GM18502 (cell line): ENCODE measurements at regions not wholly inside any gene's neighbourhood (a gene's known extent, or its start where the extent isn't known, plus 50 kb on each side); places are given as distances from the start of the nearest gene placed in this dataset.

ENCODE experiments used
- ATAC-seq: cut with Tn5 transposase; IDR thresholded peaks from one replicate; pipeline ENCODE4 v1.9.1; 2021; ENCODE audit warnings: mild to moderate bottlenecking; ENCODE audit not compliant: unreplicated experiment, poor library complexity

DNA sequence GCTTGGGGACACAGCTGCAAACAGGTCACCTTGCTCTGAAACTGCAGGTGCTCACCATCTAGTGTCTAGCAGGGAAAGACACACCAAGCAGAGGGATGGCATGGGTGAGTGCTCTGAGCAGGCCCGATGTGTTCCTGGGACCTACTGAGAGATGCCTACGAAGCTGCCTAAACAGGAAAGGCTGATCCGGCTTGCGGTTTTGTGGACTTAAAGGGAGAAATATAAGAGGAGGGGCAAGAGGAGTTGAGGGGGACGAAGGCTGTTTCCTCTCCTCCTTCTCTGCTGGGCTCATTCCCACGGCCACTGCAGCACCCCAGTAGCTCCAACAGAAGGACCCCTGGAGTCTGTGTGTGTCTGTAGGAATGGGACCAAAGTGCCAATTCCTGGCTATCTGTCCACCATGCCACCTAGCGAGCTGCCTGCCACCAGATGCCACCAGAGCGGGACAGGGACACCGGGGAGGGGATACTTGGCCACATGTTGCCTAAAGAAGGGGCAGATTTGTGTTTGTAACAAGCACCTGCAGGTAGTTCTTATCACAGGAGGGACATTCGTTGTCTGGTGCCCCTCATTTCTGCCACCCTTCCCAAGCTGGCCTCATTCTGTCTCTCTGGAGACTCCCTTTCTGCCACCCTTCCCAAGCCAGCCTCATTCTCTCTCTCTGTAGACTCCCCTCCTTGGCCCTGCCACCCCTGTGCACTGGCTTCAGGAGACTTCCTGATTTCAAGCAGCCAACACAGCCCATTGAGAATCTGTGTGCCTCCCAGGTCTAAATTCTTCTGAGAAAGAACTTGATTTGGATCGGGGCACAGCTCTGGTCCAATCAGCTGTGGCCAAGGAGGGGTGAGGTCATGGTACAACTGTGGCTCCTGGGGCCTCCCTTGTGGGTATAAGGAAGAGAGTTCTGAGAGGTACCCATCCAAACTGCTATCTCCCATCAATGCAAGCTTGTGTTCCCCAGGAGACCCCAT, 221.8 kb downstream of the ANKRD60 start:
- no peak for ATAC-seq

DNA sequence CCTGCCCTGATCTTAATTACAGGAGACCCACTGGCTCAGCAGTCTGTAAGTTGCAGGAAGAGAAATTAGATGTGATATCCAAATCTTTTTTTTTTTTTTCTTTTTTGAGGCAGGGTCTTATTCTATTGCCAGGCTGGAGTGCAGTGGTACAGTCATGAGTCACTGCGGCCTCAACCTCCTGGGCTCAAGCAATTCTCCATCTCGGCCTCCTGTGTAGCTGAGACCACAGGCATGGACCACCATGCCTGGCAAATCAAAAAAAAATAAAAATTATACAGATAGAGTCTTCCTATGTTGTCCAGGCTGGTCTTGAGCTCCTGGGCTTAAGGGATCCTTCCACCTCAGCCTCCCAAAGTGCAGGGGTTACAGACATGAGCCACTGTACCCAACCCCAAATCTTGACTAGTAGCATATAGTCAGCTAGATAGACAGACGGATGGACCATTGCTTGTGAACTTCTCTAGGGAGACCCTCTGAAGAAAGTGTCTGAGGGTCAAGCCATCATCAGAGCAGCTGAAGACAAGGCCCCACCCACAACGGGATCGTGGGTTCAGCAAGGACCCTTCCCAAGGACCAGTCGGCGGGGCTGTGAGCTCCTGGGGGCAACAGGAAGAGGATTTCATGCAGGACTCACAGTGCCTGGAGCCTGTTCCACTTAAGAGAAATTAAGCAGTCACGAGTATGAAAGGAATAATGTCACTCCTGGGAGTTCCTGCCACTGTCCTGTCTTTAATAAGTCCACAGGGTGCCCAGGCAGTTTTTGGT, 222.7 kb downstream of the ANKRD60 start:
- ATAC-seq: no peak

DNA sequence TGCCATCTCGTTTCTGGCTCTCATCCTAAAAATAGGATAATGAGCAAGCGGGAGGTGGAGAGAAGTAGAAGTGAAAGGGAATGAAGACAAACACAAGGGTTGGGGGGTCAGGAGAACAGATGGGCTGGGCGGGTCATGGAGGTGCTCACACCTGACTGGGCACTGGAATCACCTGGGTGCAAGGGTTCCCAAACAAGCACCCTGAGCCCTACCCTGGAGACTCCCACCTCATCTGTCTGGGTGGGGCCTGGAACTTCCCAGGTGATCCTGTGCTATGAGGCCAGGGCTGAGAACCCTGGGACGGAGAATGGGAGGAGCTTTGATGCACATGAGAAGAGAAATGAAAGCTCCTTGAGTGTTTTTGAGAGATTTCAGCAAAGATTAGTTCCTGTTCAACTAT, 223.6 kb downstream of the ANKRD60 start:
- no peak for ATAC-seq

DNA sequence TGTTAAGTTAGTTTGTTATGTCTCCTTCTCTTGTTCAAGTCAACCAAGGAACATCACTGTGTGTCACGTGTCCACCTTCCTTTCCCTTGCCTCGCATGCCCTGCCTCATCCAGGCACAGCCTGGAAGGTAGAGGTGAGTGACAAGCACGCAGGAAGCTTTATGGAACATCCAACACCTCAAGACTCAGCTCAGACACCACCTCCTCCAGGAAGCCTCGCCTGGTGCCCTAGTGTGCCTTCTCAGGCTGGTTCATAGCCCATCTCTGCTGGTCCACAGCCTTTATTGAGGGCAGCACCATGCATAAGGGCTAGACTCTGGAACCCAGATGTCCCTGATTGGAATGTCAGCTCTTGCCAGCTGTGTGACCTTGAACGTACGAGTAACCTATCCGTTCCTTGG, 224.3 kb downstream of the ANKRD60 start:
- no peak for ATAC-seq

- no peak for ATAC-seq
Observed at GRCh38 chr20:58003525-58003924, 224.9 kb downstream of the ANKRD60 start.

- ATAC-seq: no peak
Observed at GRCh38 chr20:58002901-58003300, 225.6 kb downstream of the ANKRD60 start.

DNA sequence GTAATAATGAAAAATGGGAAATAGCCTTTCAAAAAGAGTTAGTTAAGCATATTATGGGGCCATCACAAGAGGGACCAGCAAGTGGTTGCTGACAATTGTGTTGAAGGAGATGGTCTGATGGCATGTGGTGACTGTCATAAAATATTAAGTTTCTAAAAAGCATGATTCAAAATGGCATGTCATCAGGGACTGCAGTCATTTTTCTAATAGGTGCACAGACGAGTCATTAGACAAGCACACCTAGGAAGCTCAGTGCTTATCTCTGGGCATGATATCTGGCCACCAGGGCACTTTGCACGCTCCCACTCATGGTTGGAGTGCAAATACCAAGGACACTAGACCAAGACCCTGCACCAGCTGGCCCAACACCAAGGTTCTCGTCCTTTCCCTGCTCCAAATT, 226.5 kb downstream of the ANKRD60 start:
- ATAC-seq: no peak

GRCh38 chr20:58001381-58001780, 227.1 kb downstream of the ANKRD60 start:
- no peak for ATAC-seq

DNA sequence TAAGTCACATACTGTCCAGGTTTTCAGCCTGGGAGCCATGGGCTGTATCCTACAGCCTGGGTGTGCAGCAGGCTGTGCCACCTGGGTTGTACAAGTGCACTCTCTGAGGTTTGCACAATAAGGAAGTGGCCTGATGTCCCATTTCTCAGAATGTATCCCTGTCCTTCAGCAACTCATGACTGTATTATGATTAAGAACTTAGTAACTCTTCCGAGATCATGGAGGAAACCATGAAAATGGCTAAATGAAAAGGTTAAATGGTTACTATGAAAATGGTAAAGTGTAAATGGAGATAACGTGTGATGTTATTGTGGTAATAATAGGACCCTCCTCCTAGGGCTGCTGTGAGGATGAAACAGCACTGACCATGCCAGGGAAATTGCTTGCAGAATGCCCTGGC, 227.6 kb downstream of the ANKRD60 start:
- ATAC-seq: no peak

- ATAC-seq: no peak
Observed at GRCh38 chr20:57999465-58000111, 228.9 kb downstream of the ANKRD60 start.

- no peak for ATAC-seq
Observed at GRCh38 chr20:57998981-57999464, 229.4 kb downstream of the ANKRD60 start.

GRCh38 chr20:57998276-57998675, 230.2 kb downstream of the ANKRD60 start:
- ATAC-seq: no peak

DNA sequence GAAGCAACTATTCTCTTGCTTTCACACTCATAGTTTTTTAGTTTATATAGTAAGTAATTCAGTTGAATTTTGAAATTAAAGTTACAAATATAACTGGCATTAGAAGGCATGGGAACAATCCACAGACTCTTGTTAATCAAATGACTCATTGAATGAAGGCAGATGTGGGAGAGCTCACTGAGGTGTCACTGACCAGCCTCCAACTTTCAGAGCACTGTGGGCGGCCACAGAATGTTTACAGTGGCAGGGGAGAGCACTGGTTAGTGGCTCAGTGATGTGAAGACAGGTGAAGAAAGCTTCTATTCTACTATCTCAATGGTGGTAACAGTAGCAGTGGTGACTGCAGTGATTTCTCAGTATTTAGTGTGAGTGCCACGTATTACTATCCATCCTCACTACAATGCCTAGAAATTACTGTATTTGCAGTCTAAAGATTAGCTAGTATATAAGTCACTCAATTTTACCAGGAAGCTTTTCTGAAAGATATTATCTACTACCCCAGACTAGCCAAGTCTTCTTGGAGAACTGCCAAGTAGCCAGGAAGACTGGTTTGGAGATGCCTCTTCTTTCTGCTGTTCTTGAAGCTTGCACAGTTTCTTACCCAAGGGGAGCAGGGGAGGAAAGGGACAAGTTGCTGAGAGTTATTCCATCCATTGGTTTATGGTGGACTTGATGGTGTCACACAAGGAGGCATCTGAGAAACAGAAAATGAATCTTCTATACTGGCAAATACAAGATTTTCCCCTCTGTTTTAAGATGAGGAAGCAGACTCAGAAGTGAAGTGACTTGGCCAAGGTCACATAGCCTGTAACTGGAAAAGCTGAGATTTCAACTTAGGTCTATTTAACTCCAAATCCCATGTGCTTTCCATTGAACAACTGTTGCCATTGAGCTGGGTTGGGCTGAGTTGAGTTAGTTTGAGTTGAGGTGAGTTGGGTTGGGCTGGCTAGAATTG, 231.2 kb downstream of the ANKRD60 start:
- no peak for ATAC-seq

DNA sequence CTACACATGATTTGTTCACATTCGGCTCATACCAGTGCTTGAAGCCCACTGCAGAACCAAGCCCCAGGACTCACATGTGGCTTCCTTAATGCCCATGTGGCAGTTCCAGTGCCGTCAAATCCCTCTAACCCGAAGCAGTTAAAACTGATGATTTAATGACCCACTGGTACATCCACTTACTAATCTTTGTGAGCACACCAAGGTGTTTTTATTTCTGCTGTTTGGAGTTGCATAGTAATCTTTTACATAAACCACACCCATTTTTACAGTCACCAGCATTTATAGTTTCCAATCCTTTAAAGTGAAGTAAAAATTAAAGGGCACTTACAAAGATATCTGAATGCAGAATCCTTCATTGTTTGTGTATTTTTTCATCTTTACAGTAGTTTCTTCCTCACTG, 232.0 kb downstream of the ANKRD60 start:
- no peak for ATAC-seq

GRCh38 chr20:57995381-57995977, 233.0 kb downstream of the ANKRD60 start:
- ATAC-seq: no peak

GRCh38 chr20:57993716-57994431, 234.6 kb downstream of the ANKRD60 start:
- no peak for ATAC-seq

DNA sequence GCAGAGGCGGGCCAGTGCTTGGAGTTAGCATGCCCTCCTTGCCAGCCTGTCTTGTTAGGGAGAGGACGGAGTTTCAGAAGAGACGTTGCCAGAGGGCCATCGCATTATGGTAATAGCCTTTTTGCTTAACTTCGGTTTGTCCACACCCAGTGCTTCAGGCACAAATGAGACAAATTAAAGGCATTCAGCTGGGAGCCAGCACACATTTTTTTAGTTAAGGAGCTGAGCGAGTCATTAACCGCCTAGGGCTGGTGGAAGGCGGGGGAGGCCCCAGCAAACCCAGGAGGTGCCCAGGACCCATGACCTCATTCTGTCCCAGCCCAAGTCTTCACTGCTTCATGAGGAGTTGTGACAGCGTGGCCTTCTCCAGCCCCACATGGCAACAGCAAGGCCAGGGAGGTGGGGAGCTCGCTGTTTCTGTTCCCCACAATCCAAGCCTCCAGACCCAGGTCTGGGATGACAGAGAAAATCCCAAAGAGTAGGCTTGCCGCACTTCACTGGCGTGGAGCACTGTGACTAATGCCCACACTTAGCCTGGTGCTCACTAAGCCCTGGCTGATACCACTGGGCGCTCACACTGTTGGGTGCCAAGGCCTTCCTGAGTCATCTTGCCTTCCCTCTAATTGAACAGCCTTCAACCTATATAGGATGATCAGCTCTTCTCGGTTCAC, 237.1 kb downstream of the ANKRD60 start:
- no peak for ATAC-seq

DNA sequence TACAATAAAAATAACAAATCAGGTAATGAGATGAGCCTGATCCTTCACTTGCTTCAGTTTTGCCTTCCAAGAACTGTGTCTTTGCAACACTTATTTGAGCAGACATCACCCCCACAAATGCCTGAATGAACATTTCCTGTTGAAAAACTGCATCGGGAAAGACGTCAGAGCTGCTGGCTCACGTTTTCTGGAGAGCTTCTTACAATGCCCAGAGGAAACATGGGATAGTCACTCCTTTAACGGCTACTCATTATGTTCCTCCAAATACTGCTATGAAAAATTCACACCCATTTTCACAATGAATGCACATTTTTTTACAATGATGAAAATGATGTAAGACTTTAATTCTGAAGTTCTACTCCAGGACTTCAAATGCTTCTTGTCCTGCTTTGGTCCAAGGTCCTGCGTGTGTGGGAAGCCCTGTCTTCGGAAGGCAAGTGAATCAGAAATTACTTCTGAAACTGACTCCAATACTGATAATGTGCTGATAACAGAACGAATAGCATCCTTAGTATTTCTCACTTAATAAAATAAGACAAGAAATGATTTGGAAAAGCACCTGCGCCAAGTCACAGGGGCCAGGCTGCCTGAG, 238.0 kb downstream of the ANKRD60 start:
- no peak for ATAC-seq
